Karpas-422 (cell line): ENCODE measurements at regions not wholly inside any gene's neighbourhood (a gene's known extent, or its start where the extent isn't known, plus 50 kb on each side); places are given as distances from the start of the nearest gene placed in this dataset. TPM values are rescaled to one million over a fixed set of nuclear protein-coding genes. Genes with fewer than 3 reads are reported as not detected.

ENCODE experiments used
- DNase-seq: peaks from one replicate; pipeline ENCODE4 v3.0.0-alpha.2; 2015
- H2AFZ ChIP-seq: fragments of 200-600 bp; sonication (generic); 2 replicates; pipeline ENCODE4 v1.6.1; 2014; ENCODE audit warnings: antibody characterized with exemption, low read length, mixed read lengths
- H3K27ac ChIP-seq: fragments of 200-600 bp; sonication (generic); 2 replicates; pipeline ENCODE4 v1.5.1; 2014; ENCODE audit warnings: mild to moderate bottlenecking, low read length, moderate library complexity
- H3K27me3 ChIP-seq: fragments of 200-600 bp; sonication (generic); 2 replicates; pipeline ENCODE4 v1.6.1; 2014; ENCODE audit warnings: low read length, mixed read lengths
- H3K36me3 ChIP-seq: fragments of 200-600 bp; sonication (generic); 2 replicates; pipeline ENCODE4 v1.6.1; 2014; ENCODE audit warnings: low read length, mixed read lengths; ENCODE audit not compliant: insufficient read depth
- H3K4me1 ChIP-seq: fragments of 200-600 bp; sonication (generic); 2 replicates; pipeline ENCODE4 v1.6.1; 2014; ENCODE audit warnings: mild to moderate bottlenecking, low read length, mixed read lengths
- H3K4me2 ChIP-seq: fragments of 200-600 bp; sonication (generic); 2 replicates; pipeline ENCODE4 v1.6.1; 2014; ENCODE audit warnings: low read length, low read depth, mild to moderate bottlenecking; ENCODE audit not compliant: poor library complexity, severe bottlenecking
- H3K4me3 ChIP-seq: fragments of 200-600 bp; sonication (generic); 2 replicates; pipeline ENCODE4 v1.5.1; 2014; ENCODE audit warnings: mild to moderate bottlenecking, antibody characterized with exemption, low read length, mixed read lengths
- H3K79me2 ChIP-seq: fragments of 200-600 bp; sonication (generic); 2 replicates; pipeline ENCODE4 v1.6.1; 2014; ENCODE audit warnings: mild to moderate bottlenecking, low read length, mixed read lengths
- H3K9ac ChIP-seq: fragments of 200-600 bp; sonication (generic); 2 replicates; pipeline ENCODE4 v1.6.0; 2014; ENCODE audit warnings: low read length
- H3K9me2 ChIP-seq: fragments of 200-600 bp; sonication (generic), shearing (Covaris generic); replicated peaks from 2 replicates; pipeline ENCODE4 v1.6.0; 2014; ENCODE audit warnings: mild to moderate bottlenecking, low read length, moderate library complexity; ENCODE audit not compliant: insufficient read depth
- H3K9me3 ChIP-seq: fragments of 300-700, 200-600 bp; sonication (generic); 2 replicates; pipeline ENCODE4 v1.6.1; 2014; ENCODE audit warnings: low read length, mixed read lengths
- H4K20me1 ChIP-seq: fragments of 200-600 bp; sonication (generic); 2 replicates; pipeline ENCODE4 v1.6.1; 2014; ENCODE audit warnings: mild to moderate bottlenecking, antibody characterized with exemption, low read length, low read depth; ENCODE audit not compliant: insufficient read depth
- small RNA-seq: library from RNA; depleted of rRNA; stranded (forward); fragments of <200 nt; gene quantifications from one replicate; pipeline ENCODE3, GENCODE V24; 2014

DNA sequence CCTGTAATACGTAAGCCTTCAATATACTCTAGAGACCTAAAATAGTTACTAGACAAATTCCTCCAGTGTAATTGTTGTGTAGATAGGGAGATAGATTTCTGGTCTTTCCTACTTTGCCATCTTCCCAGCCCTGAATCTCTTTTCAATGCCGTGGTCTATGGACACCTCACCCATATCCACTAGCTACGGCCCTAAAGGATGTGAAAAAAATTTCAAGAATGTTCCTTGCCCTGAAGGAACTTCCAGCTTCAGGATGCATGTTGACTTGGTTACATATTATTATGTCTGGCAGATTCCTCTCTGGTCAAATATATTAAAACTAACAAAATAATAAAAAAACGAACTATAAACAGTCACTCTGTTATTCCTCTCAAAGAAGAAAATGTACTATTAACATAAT is 52.4 kb upstream of the TSPAN5 start:
- no peaks in the 10 kb centered on the region for H4K20me1 ChIP-seq
- no peaks in the 10 kb centered on the region for H3K4me1 ChIP-seq
- H3K9me3 ChIP-seq: no peaks in the 10 kb centered on the region
- H3K36me3 ChIP-seq: no peaks in the 10 kb centered on the region
- H3K4me2 ChIP-seq: no peak overlapping the region
- no peak for DNase-seq
- no peaks in the 10 kb centered on the region for H3K79me2 ChIP-seq
- H3K27me3 ChIP-seq: no peaks in the 10 kb centered on the region
- no peak overlapping the region for H3K27ac ChIP-seq
- no peak overlapping the region for H3K9ac ChIP-seq
- no peak overlapping the region for H3K4me3 ChIP-seq
- H2AFZ ChIP-seq: no peak overlapping the region
- H3K9me2 ChIP-seq: no peaks in the 10 kb centered on the region

Small RNAs in the stretch of these regions (small RNA-seq; reads per million reads assigned to genes)
- gene AC114811.1: not detected
